ENCODE measurements at regions not wholly inside any gene's neighbourhood (a gene's known extent, or its start where the extent isn't known, plus 50 kb on each side); places are given as distances from the start of the nearest gene placed in this dataset.

DNA sequence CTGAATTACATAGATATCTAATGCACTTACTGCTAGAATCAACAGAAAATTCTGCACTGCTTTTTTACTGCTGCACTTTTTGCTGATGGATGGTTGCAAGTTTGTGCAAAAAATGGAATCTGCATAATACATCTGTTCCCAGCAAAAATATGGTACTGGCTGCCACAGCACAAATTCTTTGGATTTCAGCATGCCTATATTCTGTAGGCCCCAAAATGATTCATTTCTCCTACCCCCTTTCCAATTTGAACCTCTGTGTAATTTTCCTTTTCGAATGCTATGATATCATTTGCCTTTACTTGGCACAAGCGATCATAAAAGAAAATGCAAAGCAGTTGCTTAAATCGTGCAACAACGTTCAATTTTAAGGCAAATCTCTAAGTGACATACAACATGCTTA lies 524.2 kb upstream of the NBEA start:
- Histone ChIP-seq H3K79me1 (ENCODE audit: low read depth, low read length) (no peaks in the 10 kb centered on the region), H2AFZ (ENCODE audit: low read length) (no peak overlapping the region), H3K9me3 (replicated peaks in 1 of 2; ENCODE audit: control insufficient read depth in 2 of 2, insufficient read depth in 1 of 2, low read depth in 1 of 2, low read length in 2 of 2) (no peaks in the 10 kb centered on the region), H3K27me3 (ENCODE audit: control insufficient read depth in 3 of 3, insufficient read depth in 3 of 3, low read depth in 1 of 3, low read length in 3 of 3) (no peaks in the 10 kb centered on the region), H3K14ac (ENCODE audit: low read length) (no peak overlapping the region), H2BK5ac (ENCODE audit: low read length) (no peak overlapping the region), H4K91ac (ENCODE audit: low read depth, low read length, poor library complexity) (no peak overlapping the region), H4K8ac (ENCODE audit: low read depth, low read length) (no peak overlapping the region), H3K4me3 (ENCODE audit: low read length in 2 of 2) (no peak overlapping the region), H2BK120ac (ENCODE audit: low read depth, low read length) (no peak overlapping the region), H3K4me2 (ENCODE audit: insufficient read depth, low read length, poor library complexity, severe bottlenecking) (no peak overlapping the region), H3K27ac (replicated peaks; ENCODE audit: low read length) (no peak overlapping the region), H3K9ac (ENCODE audit: low read depth, low read length, poor library complexity) (no peak overlapping the region), H3K36me3 (replicated peaks in 1 of 2; ENCODE audit: control insufficient read depth in 2 of 2, insufficient read depth in 2 of 2, low read length in 2 of 2) (no peaks in the 10 kb centered on the region), H3K4me1 (ENCODE audit: control insufficient read depth in 2 of 2, insufficient read depth in 1 of 2, low read depth in 1 of 2, low read length in 2 of 2) (no peaks in the 10 kb centered on the region), H2BK12ac (ENCODE audit: low read length) (no peak overlapping the region), H2BK15ac (ENCODE audit: low read length) (no peak overlapping the region), H3K4ac (ENCODE audit: low read length) (no peak overlapping the region), H3K18ac (ENCODE audit: low read length) (no peak overlapping the region), H2AK5ac (ENCODE audit: low read depth, low read length) (no peak overlapping the region), H3K23ac (ENCODE audit: low read depth, low read length, poor library complexity) (no peak overlapping the region)
- no peak for DNase-seq (ENCODE audit: low spot score)
- no CpG with 5 or more reads among the region's 4 CpGs for WGBS, 2 donors (ENCODE audit: extremely low coverage in 2 of 2, insufficient read length in 2 of 2, insufficient replicate concordance in 1 of 2)

DNA sequence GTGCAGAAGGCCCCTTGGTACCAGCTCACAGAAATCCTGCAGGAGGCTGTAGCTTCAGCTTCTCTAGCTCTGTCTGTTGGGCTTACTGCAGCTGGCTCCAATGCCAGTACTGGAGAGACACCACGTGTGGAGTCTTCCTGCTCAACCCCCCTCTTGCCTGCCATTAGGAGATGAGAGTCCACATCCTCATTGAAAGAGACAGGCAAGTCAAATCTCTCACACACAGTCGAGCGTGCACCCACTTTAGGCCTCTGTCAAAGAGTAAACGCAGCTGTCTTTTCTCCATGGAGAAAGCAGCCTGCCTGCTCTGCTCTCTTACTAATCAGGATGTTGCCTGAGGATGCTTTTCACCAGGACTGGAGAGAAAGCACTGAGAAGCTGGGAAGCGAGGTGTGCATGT lies 523.0 kb upstream of the NBEA start:
- no peaks in the 10 kb centered on the region for H3K27me3 ChIP-seq (ENCODE audit: control insufficient read depth in 3 of 3, insufficient read depth in 3 of 3, low read depth in 1 of 3, low read length in 3 of 3)
- H2BK15ac ChIP-seq (ENCODE audit: low read length): no peak overlapping the region
- no peak overlapping the region for H3K14ac ChIP-seq (ENCODE audit: low read length)
- no peak overlapping the region for H3K4ac ChIP-seq (ENCODE audit: low read length)
- H4K91ac ChIP-seq (ENCODE audit: low read depth, low read length, poor library complexity): no peak overlapping the region
- no peak overlapping the region for H3K27ac ChIP-seq (replicated peaks; ENCODE audit: low read length)
- H3K23ac ChIP-seq (ENCODE audit: low read depth, low read length, poor library complexity): no peak overlapping the region
- no peaks in the 10 kb centered on the region for H3K79me1 ChIP-seq (ENCODE audit: low read depth, low read length)
- H2BK5ac ChIP-seq (ENCODE audit: low read length): no peak overlapping the region
- H3K18ac ChIP-seq (ENCODE audit: low read length): no peak overlapping the region
- no peak overlapping the region for H2BK120ac ChIP-seq (ENCODE audit: low read depth, low read length)
- WGBS, 2 donors (ENCODE audit: extremely low coverage in 2 of 2, insufficient read length in 2 of 2, insufficient replicate concordance in 1 of 2): no CpG with 5 or more reads among the region's 5 CpGs
- no peak overlapping the region for H3K9ac ChIP-seq (ENCODE audit: low read depth, low read length, poor library complexity)
- H3K4me1 ChIP-seq (ENCODE audit: control insufficient read depth in 2 of 2, insufficient read depth in 1 of 2, low read depth in 1 of 2, low read length in 2 of 2): no peaks in the 10 kb centered on the region
- H3K4me3 ChIP-seq (ENCODE audit: low read length in 2 of 2): no peak overlapping the region
- no peak for DNase-seq (ENCODE audit: low spot score)
- no peak overlapping the region for H2AK5ac ChIP-seq (ENCODE audit: low read depth, low read length)
- no peak overlapping the region for H2BK12ac ChIP-seq (ENCODE audit: low read length)
- H3K9me3 ChIP-seq (replicated peaks in 1 of 2; ENCODE audit: control insufficient read depth in 2 of 2, insufficient read depth in 1 of 2, low read depth in 1 of 2, low read length in 2 of 2): no peaks in the 10 kb centered on the region
- peak overlapping the region; percentile 49 for H2AFZ ChIP-seq (ENCODE audit: low read length)
- no peaks in the 10 kb centered on the region for H3K36me3 ChIP-seq (replicated peaks in 1 of 2; ENCODE audit: control insufficient read depth in 2 of 2, insufficient read depth in 2 of 2, low read length in 2 of 2)
- H3K4me2 ChIP-seq (ENCODE audit: insufficient read depth, low read length, poor library complexity, severe bottlenecking): no peak overlapping the region
- no peak overlapping the region for H4K8ac ChIP-seq (ENCODE audit: low read depth, low read length)

DNA sequence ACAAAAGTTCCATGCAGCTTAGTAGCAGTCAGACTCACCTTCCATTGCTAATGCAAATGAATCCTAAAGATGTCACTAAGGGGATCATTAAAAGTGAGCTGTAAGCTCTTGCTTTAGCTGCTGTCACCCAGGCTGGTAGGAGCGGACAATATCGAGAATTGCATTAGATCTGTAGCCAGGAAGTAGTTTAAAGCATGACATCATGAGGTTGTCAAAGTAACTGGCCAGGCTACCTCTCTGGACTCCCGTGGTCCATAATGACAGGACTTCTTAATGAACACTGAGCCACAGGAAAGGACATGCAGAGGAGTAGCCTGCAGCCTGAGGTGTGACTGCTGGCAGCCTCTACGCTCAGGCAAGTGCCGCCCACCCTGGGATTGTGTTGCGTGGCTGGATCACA lies 522.3 kb upstream of the NBEA start:
- no peak overlapping the region for H3K18ac ChIP-seq (ENCODE audit: low read length)
- H3K27me3 ChIP-seq (ENCODE audit: control insufficient read depth in 3 of 3, insufficient read depth in 3 of 3, low read depth in 1 of 3, low read length in 3 of 3): no peaks in the 10 kb centered on the region

DNA sequence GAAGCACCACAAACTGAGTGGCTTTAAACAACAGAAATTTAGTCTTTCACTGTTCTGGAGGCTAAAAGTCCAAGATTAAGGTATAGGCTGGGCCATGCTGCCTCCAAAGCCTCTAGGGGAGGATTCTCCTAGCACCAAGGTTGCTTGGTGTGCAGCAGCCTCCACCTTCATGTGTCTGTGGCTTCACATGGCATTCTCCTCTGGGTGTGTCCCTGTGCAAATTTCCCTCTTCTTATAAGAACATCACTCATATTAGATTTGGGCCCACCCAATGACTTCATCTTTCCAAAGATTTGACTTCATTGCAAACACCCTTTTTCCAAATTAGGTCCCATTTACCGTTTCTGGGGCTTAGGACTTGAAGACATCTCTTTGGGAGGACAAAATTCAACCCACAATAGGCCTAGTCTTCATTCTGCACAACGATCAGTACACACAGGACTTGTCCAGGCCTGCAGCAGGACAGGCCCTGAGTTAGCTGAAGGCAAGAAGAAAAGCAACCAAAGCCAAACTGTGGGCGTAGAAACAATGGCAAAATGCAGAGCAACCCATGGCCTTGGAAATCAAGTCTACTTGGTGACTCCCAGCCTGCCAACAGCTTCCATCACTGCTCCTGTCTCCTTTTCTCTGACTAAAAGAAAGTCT lies 521.2 kb upstream of the NBEA start:
- H2BK12ac ChIP-seq (ENCODE audit: low read length): no peak overlapping the region
- H3K9me3 ChIP-seq (replicated peaks in 1 of 2; ENCODE audit: control insufficient read depth in 2 of 2, insufficient read depth in 1 of 2, low read depth in 1 of 2, low read length in 2 of 2): no peaks in the 10 kb centered on the region
- no peak overlapping the region for H2BK15ac ChIP-seq (ENCODE audit: low read length)
- WGBS, 2 donors (ENCODE audit: extremely low coverage in 2 of 2, insufficient read length in 2 of 2, insufficient replicate concordance in 1 of 2): no CpG with 5 or more reads among the region's 3 CpGs
- no peaks in the 10 kb centered on the region for H3K27me3 ChIP-seq (ENCODE audit: control insufficient read depth in 3 of 3, insufficient read depth in 3 of 3, low read depth in 1 of 3, low read length in 3 of 3)
- H3K14ac ChIP-seq (ENCODE audit: low read length): no peak overlapping the region
- no peak overlapping the region for H2BK120ac ChIP-seq (ENCODE audit: low read depth, low read length)
- DNase-seq (ENCODE audit: low spot score): no peak
- H3K18ac ChIP-seq (ENCODE audit: low read length): no peak overlapping the region
- H3K36me3 ChIP-seq (replicated peaks in 1 of 2; ENCODE audit: control insufficient read depth in 2 of 2, insufficient read depth in 2 of 2, low read length in 2 of 2): no peaks in the 10 kb centered on the region
- no peak overlapping the region for H2BK5ac ChIP-seq (ENCODE audit: low read length)
- no peak overlapping the region for H2AFZ ChIP-seq (ENCODE audit: low read length)
- H3K23ac ChIP-seq (ENCODE audit: low read depth, low read length, poor library complexity): no peak overlapping the region
- H3K27ac ChIP-seq (replicated peaks; ENCODE audit: low read length): no peak overlapping the region
- H3K4me1 ChIP-seq (ENCODE audit: control insufficient read depth in 2 of 2, insufficient read depth in 1 of 2, low read depth in 1 of 2, low read length in 2 of 2): no peaks in the 10 kb centered on the region
- H4K8ac ChIP-seq (ENCODE audit: low read depth, low read length): no peak overlapping the region
- H3K79me1 ChIP-seq (ENCODE audit: low read depth, low read length): no peaks in the 10 kb centered on the region
- H3K9ac ChIP-seq (ENCODE audit: low read depth, low read length, poor library complexity): no peak overlapping the region
- no peak overlapping the region for H2AK5ac ChIP-seq (ENCODE audit: low read depth, low read length)
- H4K91ac ChIP-seq (ENCODE audit: low read depth, low read length, poor library complexity): no peak overlapping the region
- no peak overlapping the region for H3K4me3 ChIP-seq (ENCODE audit: low read length in 2 of 2)
- H3K4me2 ChIP-seq (ENCODE audit: insufficient read depth, low read length, poor library complexity, severe bottlenecking): no peak overlapping the region
- no peak overlapping the region for H3K4ac ChIP-seq (ENCODE audit: low read length)

More for the DNA sequence above, 522.3 kb upstream of the NBEA start:
- no peak overlapping the region for H2AK5ac ChIP-seq (ENCODE audit: low read depth, low read length)
- H3K4me3 ChIP-seq (ENCODE audit: low read length in 2 of 2): no peak overlapping the region
- H3K36me3 ChIP-seq (replicated peaks in 1 of 2; ENCODE audit: control insufficient read depth in 2 of 2, insufficient read depth in 2 of 2, low read length in 2 of 2): no peaks in the 10 kb centered on the region
- no peak overlapping the region for H4K91ac ChIP-seq (ENCODE audit: low read depth, low read length, poor library complexity)
- H2BK5ac ChIP-seq (ENCODE audit: low read length): no peak overlapping the region
- H3K9ac ChIP-seq (ENCODE audit: low read depth, low read length, poor library complexity): no peak overlapping the region
- no CpG with 5 or more reads among the region's 6 CpGs for WGBS, 2 donors (ENCODE audit: extremely low coverage in 2 of 2, insufficient read length in 2 of 2, insufficient replicate concordance in 1 of 2)
- no peak overlapping the region for H4K8ac ChIP-seq (ENCODE audit: low read depth, low read length)
- H3K79me1 ChIP-seq (ENCODE audit: low read depth, low read length): no peaks in the 10 kb centered on the region
- no peak overlapping the region for H2BK12ac ChIP-seq (ENCODE audit: low read length)
- H3K4me2 ChIP-seq (ENCODE audit: insufficient read depth, low read length, poor library complexity, severe bottlenecking): no peak overlapping the region
- H3K4me1 ChIP-seq (ENCODE audit: control insufficient read depth in 2 of 2, insufficient read depth in 1 of 2, low read depth in 1 of 2, low read length in 2 of 2): no peaks in the 10 kb centered on the region
- H3K23ac ChIP-seq (ENCODE audit: low read depth, low read length, poor library complexity): no peak overlapping the region
- no peak overlapping the region for H2BK15ac ChIP-seq (ENCODE audit: low read length)
- DNase-seq (ENCODE audit: low spot score): no peak
- H3K14ac ChIP-seq (ENCODE audit: low read length): no peak overlapping the region
- H3K4ac ChIP-seq (ENCODE audit: low read length): no peak overlapping the region
- H3K9me3 ChIP-seq (replicated peaks in 1 of 2; ENCODE audit: control insufficient read depth in 2 of 2, insufficient read depth in 1 of 2, low read depth in 1 of 2, low read length in 2 of 2): no peaks in the 10 kb centered on the region
- no peak overlapping the region for H3K27ac ChIP-seq (replicated peaks; ENCODE audit: low read length)
- no peak overlapping the region for H2AFZ ChIP-seq (ENCODE audit: low read length)
- no peak overlapping the region for H2BK120ac ChIP-seq (ENCODE audit: low read depth, low read length)

Data from neuronal stem cell (in vitro differentiated cells).